Activated CD4-positive, alpha-beta T cell treated with anti-CD3 and anti-CD28 coated beads for 36 hours (primary cell): ENCODE measurements at regions not wholly inside any gene's neighbourhood (a gene's known extent, or its start where the extent isn't known, plus 50 kb on each side); places are given as distances from the start of the nearest gene placed in this dataset.

Experiments used
- ATAC-seq: fragments of 200-7000 bp; cut with Tn5 transposase; one replicate; pipeline ENCODE4 v1.10.0; 2021; ENCODE audit warnings: mild to moderate bottlenecking, moderate library complexity
- CTCF ChIA-PET: fragments of 350-600 bp; sonication (Branson Sonifier 250); formaldehyde crosslinking; loops from one replicate; lab custom pipeline; 2021; ENCODE audit warnings: antibody characterized with exemption; lab: Charles Lee
- POLR2A ChIA-PET: fragments of 350-600 bp; sonication (Branson Sonifier 250); formaldehyde crosslinking; loops from one replicate; lab custom pipeline; 2021; ENCODE audit warnings: antibody characterized with exemption, inconsistent platforms; lab: Charles Lee
- DNase-seq: peaks from one replicate; pipeline ENCODE4 v3.0.0-alpha.2; 2020
- H3K27ac Mint-ChIP-seq: one replicate; pipeline ENCODE4 v1.8.0; 2021; ENCODE audit warnings: mixed read lengths
- H3K27me3 Mint-ChIP-seq: one replicate; pipeline ENCODE4 v1.8.0; 2021; ENCODE audit warnings: mixed read lengths
- H3K36me3 Mint-ChIP-seq: one replicate; pipeline ENCODE4 v1.8.0; 2021; ENCODE audit warnings: low read depth, mixed read lengths
- H3K4me1 Mint-ChIP-seq: one replicate; pipeline ENCODE4 v1.8.0; 2021; ENCODE audit warnings: mixed read lengths
- H3K4me3 Mint-ChIP-seq: one replicate; pipeline ENCODE4 v1.8.0; 2021; ENCODE audit warnings: mild to moderate bottlenecking, moderate library complexity, mixed read lengths
- H3K9me3 Mint-ChIP-seq: one replicate; pipeline ENCODE4 v1.8.0; 2021; ENCODE audit warnings: low read depth, mixed read lengths
- intact Hi-C, 2 experiments: fragments of 100-400 bp; cut with DNase I in 1 of 2; cut with micrococcal nuclease in 1 of 2; formaldehyde crosslinking; loops; one replicate each; pipeline versions ENCODE4 v1.14.2 to v1.15.1; 2022 to 2024; cut with DNase I, micrococcal nuclease

DNA sequence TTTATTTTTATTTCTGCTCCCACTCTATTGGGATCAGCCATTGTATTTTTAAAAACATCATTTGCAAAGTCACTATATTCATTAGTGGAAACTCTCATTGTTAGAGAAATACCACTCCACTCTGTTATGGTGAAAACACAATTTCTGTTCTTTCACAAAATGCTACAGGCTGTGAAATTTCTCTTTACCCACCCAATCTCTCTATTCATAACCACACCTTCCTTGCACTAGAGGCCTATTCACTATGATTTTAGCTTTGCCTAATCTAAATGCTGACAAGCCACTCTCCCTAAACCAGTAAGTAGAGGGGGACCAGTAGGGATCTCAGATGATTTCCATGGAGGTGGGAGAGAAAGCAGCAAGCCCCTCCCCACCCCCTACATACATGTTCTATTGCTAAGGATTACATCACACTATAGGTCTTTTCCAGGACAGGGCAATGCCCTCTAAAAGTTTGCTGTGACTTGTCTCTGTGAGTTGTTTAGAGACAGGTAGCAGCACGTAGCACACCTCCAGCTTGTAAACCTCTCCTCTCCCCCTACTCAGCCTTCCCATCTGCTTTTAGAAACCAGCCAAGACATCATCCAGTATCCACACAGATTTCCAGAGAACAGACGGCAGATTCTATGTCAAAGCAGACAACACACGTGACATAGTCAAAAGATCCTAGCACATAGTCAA lies 58.3 kb upstream of the PPP1R3C start:
- H3K9me3 Mint-ChIP-seq = no peaks in the 10 kb centered on the region
- ChIA-PET CTCF (interaction anchor here (0.5 to 0.9 kb wide), 4 partner anchors 26 to 1011 kb away, joined by 3 read pairs; no protein-coding TSS in a partner anchor), POLR2A (no interaction called here)
- no peaks in the 10 kb centered on the region for H3K36me3 Mint-ChIP-seq
- H3K4me1 Mint-ChIP-seq = peaks cover 4% of the 10 kb centered on the region
- peaks cover 4% of the 10 kb centered on the region for H3K27me3 Mint-ChIP-seq
- no peak overlapping the region for H3K27ac Mint-ChIP-seq
- intact Hi-C loops = loop anchor here (5.0 kb wide), 2 partner anchors 139 to 394 kb away; no protein-coding TSS in a partner anchor
- DNase-seq = no peak
- ATAC-seq = no peak
- H3K4me3 Mint-ChIP-seq = no peak overlapping the region

DNA sequence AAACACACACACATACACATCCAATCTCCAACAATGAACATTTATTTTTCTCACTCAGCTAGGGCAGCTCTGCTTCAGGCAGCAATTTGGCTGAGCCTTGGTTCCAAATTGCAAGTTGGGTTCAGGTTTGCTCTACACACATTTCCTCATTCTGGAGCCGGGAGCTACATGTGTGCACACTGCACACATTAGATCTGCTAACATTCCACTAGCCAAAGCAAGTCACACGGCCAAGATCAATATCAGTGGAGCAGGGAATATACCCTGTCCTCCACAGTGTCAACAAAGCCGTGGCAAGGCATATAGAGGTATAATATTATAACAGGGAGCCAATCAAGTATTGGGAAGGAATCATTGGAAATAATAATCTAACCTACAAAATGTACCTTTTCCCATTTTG lies 57.5 kb upstream of the PPP1R3C start:
- peaks cover 4% of the 10 kb centered on the region for H3K4me1 Mint-ChIP-seq
- H3K27me3 Mint-ChIP-seq = peaks cover 4% of the 10 kb centered on the region
- no peak for DNase-seq
- H3K27ac Mint-ChIP-seq = no peak overlapping the region
- H3K36me3 Mint-ChIP-seq = no peaks in the 10 kb centered on the region
- ChIA-PET CTCF (interaction anchor here (0.5 to 0.6 kb wide), 2 partner anchors 25 to 135 kb away, joined by 3 read pairs; no protein-coding TSS in a partner anchor), POLR2A (no interaction called here)
- no peak for ATAC-seq
- intact Hi-C loops = loop anchor here (5.0 kb wide), 2 partner anchors 138 to 393 kb away; no protein-coding TSS in a partner anchor
- no peak overlapping the region for H3K4me3 Mint-ChIP-seq
- no peaks in the 10 kb centered on the region for H3K9me3 Mint-ChIP-seq

DNA sequence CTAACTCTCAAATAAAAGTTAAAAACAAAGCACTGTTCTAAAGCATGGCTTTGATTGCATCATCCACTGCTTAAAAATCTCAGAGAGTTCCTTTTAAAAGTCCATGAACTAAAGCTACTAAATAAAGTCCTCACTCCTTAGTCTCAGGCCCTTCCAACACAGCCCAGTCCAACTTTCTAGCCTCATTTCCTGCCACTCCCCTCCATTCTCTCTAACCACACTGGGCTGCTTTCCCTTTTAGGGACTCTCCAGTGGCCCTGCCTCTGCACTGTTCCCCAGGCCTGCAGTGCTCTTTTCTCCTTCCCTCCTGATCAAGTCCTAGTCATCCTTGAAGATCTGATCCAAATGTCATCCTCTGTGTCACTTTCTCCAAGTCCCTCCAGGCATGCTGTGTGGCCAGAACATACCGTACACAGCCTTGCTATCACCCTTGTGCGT lies 56.9 kb upstream of the PPP1R3C start:
- CTCF ChIA-PET = no interaction called here
- H3K27ac Mint-ChIP-seq = peak overlapping the region; percentile 3
- intact Hi-C loops = loop anchor here (5.0 kb wide), 2 partner anchors 137 to 392 kb away; no protein-coding TSS in a partner anchor

DNA sequence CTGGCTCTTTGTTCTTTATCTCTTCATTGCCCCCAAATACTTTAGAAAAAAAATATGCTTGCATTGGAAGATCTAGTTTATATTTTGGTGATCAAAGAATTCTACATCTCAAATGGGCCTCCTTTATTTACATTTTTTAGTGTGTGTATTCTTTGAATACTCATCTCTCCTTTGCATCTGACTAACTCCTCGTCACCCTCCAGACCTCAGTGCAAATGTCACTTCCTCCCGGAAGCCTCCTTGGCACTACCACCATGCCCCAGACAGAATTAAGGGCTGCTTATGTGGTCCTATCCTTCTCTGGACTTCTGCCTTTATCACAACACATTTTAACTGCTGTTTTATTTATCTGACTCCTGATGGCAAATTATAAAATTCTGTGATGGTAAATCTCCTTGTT lies 52.0 kb upstream of the PPP1R3C start:
- intact Hi-C loops = no loop called here
- CTCF ChIA-PET = interaction anchor here (0.9 kb wide), 1 partner anchor 10 kb away, joined by 3 read pairs; no protein-coding TSS in a partner anchor
- POLR2A ChIA-PET = no interaction called here
- no peak overlapping the region for H3K4me3 Mint-ChIP-seq
- H3K4me1 Mint-ChIP-seq = peaks cover 3% of the 10 kb centered on the region
- no peaks in the 10 kb centered on the region for H3K36me3 Mint-ChIP-seq
- no peaks in the 10 kb centered on the region for H3K9me3 Mint-ChIP-seq
- no peak for ATAC-seq
- H3K27ac Mint-ChIP-seq = no peak overlapping the region
- DNase-seq = no peak
- no peaks in the 10 kb centered on the region for H3K27me3 Mint-ChIP-seq

More for the DNA sequence above, 56.9 kb upstream of the PPP1R3C start:
- peak; percentile 47 for ATAC-seq
- no peak overlapping the region for H3K4me3 Mint-ChIP-seq
- no peak for DNase-seq
- POLR2A ChIA-PET = no interaction called here
- peaks cover 4% of the 10 kb centered on the region for H3K27me3 Mint-ChIP-seq
- H3K9me3 Mint-ChIP-seq = no peaks in the 10 kb centered on the region
- H3K36me3 Mint-ChIP-seq = no peaks in the 10 kb centered on the region
- peaks cover 4% of the 10 kb centered on the region for H3K4me1 Mint-ChIP-seq

DNA sequence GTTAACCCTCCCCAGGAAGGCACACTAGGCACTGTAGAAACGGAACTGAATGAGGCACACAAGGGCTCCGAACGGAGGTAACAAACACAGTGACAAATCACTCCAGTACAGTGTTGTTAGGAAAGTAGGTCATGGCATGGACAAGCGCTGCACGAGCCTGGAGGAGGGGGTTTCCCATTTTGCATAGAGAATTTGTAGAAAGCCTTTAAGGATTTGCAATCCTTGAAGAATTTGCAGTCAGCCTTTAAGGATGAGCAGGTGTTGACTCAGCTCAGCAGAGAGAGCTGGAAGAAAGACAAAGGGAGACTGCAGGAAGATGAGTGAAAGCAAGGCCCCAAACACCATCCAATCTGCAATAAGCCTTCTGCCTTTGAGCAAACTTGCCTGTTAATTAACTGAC lies 51.1 kb upstream of the PPP1R3C start:
- Mint-ChIP-seq H3K36me3 (no peaks in the 10 kb centered on the region), H3K9me3 (no peaks in the 10 kb centered on the region), H3K4me3 (no peak overlapping the region), H3K27ac (no peak overlapping the region), H3K27me3 (no peaks in the 10 kb centered on the region), H3K4me1 (no peaks in the 10 kb centered on the region)
- DNase-seq (no peak), ATAC-seq (no peak)
- CTCF ChIA-PET = interaction anchor here (0.9 kb wide), 1 partner anchor 11 kb away, joined by 3 read pairs; no protein-coding TSS in a partner anchor
- POLR2A ChIA-PET = no interaction called here
- intact Hi-C loops = no loop called here

DNA sequence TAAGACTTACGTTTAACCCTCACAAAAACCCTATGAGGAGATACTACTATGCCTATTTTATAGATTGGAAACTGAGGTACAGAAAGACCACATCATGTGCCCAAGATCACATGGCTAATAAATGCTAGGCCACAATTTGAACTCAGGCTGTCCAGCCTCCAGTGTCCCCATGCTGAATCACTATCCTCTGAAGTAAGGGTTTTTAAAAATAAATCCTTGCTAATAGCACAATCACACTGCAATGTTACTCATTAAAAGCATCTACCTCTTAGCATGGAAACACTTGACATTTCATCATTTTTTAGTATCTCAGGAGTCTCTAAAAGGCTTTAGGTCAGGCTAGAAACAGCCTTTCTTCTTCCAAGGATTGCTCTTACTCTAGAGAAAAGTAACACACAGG lies 50.0 kb upstream of the PPP1R3C start:
- no peaks in the 10 kb centered on the region for H3K4me1 Mint-ChIP-seq
- intact Hi-C loops = no loop called here
- H3K36me3 Mint-ChIP-seq = no peaks in the 10 kb centered on the region
- no peaks in the 10 kb centered on the region for H3K27me3 Mint-ChIP-seq
- DNase-seq (no peak), ATAC-seq (no peak)
- no peaks in the 10 kb centered on the region for H3K9me3 Mint-ChIP-seq
- no peak overlapping the region for H3K4me3 Mint-ChIP-seq
- CTCF ChIA-PET = interaction anchor here (0.7 to 1.6 kb wide), 2 partner anchors 10 to 19 kb away, joined by 3 to 4 read pairs; no protein-coding TSS in a partner anchor
- POLR2A ChIA-PET = no interaction called here
- no peak overlapping the region for H3K27ac Mint-ChIP-seq
